GM19397 (cell line): ENCODE measurements at regions not wholly inside any gene's neighbourhood (a gene's known extent, or its start where the extent isn't known, plus 50 kb on each side); places are given as distances from the start of the nearest gene placed in this dataset.

Source experiments
- ATAC-seq: cut with Tn5 transposase; IDR thresholded peaks from one replicate; pipeline ENCODE4 v1.9.1; 2021; ENCODE audit warnings: mild to moderate bottlenecking, moderate library complexity; ENCODE audit not compliant: unreplicated experiment

- no peak for ATAC-seq
Observed at GRCh38 chr7:42400961-42401360, 164.0 kb upstream of the GLI3 start.

GRCh38 chr7:42400211-42400772 lies 163.3 kb upstream of the GLI3 start:
- ATAC-seq = no peak

- no peak for ATAC-seq
Observed at GRCh38 chr7:42395607-42396006, 158.6 kb upstream of the GLI3 start.

- no peak for ATAC-seq
Observed at GRCh38 chr7:42392826-42393225, 155.8 kb upstream of the GLI3 start.

GRCh38 chr7:42389697-42390096 lies 152.7 kb upstream of the GLI3 start:
- no peak for ATAC-seq

- ATAC-seq = no peak
Observed at GRCh38 chr7:42385912-42386311, 148.9 kb upstream of the GLI3 start.

GRCh38 chr7:42381161-42381560 lies 144.2 kb upstream of the GLI3 start:
- no peak for ATAC-seq

GRCh38 chr7:42380401-42380800 lies 143.4 kb upstream of the GLI3 start:
- ATAC-seq = no peak

GRCh38 chr7:42378149-42378548 lies 141.1 kb upstream of the GLI3 start:
- ATAC-seq = no peak

GRCh38 chr7:42373285-42373684 lies 136.3 kb upstream of the GLI3 start:
- ATAC-seq = no peak

- no peak for ATAC-seq
Observed at GRCh38 chr7:42372479-42372878, 135.5 kb upstream of the GLI3 start.

- ATAC-seq = no peak
Observed at GRCh38 chr7:42359946-42360345, 122.9 kb upstream of the GLI3 start.

- ATAC-seq = no peak
Observed at GRCh38 chr7:42351316-42351935, 114.4 kb upstream of the GLI3 start.

- ATAC-seq = no peak
Observed at GRCh38 chr7:42350801-42351200, 113.8 kb upstream of the GLI3 start.

GRCh38 chr7:42348631-42349030 lies 111.6 kb upstream of the GLI3 start:
- ATAC-seq = no peak

- no peak for ATAC-seq
Observed at GRCh38 chr7:42348071-42348470, 111.1 kb upstream of the GLI3 start.

GRCh38 chr7:42347616-42348015 lies 110.6 kb upstream of the GLI3 start:
- ATAC-seq = no peak

- ATAC-seq = no peak
Observed at GRCh38 chr7:42345478-42346299, 108.7 kb upstream of the GLI3 start.

- no peak for ATAC-seq
Observed at GRCh38 chr7:42344198-42344755, 107.3 kb upstream of the GLI3 start.

- no peak for ATAC-seq
Observed at GRCh38 chr7:42342381-42342780, 105.4 kb upstream of the GLI3 start.

GRCh38 chr7:42340436-42340835 lies 103.4 kb upstream of the GLI3 start:
- no peak for ATAC-seq
